HG02571 (cell line): ENCODE measurements at regions not wholly inside any gene's neighbourhood (a gene's known extent, or its start where the extent isn't known, plus 50 kb on each side); places are given as distances from the start of the nearest gene placed in this dataset.
"Not testable (repeated sequence)": the region's sequence is repeated elsewhere in the genome, so short reads cannot be mapped to it uniquely, and the experiment has no call there.

Experiments
- ATAC-seq: cut with Tn5 transposase; IDR thresholded peaks from one replicate; pipeline ENCODE4 v1.9.1; 2021; ENCODE audit warnings: mild to moderate bottlenecking, moderate library complexity; ENCODE audit not compliant: unreplicated experiment

DNA sequence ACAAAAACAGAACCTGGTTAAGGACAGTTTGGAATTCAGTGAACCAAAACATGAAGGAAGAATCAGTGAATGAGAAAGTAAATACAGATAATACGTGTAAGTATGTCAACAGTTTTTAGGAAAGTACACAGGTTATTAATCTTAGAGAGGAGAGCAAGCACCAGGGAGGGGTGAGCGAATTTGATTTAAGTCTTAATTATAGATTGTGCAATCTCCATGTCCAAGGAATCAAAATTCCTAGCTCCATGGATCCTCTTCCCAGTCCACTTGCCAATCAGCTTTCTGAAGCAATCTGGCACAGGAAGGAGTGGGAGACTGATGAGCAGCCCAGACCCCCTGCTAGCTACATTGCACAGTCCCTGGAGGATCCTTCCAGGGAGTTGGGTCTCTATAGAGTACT, 346.4 kb downstream of the SETD4 start:
- no peak for ATAC-seq

DNA sequence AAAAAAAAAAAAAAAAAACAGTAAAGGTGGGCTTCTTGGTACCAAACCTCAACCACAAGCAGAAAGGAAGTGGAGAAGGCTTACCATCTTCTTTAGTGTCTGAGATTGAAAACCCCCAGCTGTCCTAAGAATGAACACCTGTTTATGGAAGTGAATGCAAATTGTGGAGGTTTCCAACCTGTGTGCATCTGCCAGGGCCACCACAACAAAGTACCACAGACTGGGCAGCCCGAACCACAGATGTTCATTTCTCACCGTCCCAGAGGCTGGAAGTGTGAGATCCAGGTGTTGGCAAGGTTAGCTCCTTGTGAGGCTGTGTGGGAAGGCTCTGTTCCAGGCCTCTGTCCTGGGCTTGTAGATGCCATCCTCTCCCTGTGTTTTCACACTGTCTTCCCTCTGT, 348.7 kb downstream of the SETD4 start:
- no peak for ATAC-seq

DNA sequence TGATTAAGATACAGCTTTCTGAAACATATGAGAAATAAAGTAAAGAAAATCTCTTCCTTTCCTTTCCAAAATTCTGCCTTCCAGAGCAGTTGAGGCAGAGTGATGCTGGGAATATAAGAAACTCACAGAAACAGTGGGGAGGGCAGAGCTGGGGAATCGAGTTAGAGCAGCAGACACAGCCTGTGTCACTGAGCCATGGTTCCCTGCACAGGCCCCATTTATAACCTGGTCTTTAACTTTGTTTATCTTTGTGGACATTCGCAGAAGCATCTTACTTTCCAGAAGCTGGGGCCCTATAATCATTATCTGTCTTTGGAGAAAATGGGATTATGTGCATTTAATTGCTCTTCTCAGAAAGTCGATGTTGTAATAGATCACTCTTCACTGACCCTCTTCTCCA, 349.1 kb downstream of the SETD4 start:
- ATAC-seq = no peak

DNA sequence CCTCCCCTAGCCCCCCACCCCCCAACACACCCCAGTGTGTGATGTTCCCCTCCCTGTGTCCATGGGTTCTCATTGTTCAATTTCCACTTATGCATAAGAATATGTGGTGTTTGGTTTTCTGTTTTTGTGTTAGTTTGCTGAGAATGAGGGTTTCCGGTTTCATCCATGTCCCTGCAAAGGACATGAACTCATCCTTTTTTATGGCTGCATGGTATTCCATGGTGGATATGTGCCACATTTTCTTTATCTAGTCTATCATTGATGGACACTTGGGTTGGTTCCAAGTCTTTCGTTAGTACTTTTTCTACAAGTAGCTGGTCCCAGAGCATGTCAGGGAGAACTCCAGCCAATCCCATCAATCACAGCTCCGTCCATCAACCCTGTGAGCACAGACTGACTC, 350.3 kb downstream of the SETD4 start:
- ATAC-seq = not testable (repeated sequence)

DNA sequence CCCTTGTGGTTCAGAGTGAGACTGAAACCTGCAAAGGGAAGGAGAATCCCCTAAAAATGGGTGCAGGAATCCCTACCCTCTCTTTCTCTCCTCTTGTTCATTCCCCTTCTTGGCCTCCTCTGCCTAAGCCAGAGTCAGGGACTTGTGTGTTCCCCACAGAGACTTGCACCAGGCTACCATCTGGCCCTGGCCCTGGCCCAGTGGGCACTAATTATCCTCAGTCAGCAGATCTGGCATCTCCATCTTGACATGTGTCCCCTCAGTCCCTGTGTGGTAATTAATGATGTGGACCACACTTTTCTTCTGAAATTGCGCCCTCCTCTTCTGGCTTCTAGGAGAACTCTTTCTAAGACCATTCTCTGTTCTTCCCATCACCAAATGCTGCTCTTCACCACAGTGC, 354.4 kb downstream of the SETD4 start:
- ATAC-seq = no peak

DNA sequence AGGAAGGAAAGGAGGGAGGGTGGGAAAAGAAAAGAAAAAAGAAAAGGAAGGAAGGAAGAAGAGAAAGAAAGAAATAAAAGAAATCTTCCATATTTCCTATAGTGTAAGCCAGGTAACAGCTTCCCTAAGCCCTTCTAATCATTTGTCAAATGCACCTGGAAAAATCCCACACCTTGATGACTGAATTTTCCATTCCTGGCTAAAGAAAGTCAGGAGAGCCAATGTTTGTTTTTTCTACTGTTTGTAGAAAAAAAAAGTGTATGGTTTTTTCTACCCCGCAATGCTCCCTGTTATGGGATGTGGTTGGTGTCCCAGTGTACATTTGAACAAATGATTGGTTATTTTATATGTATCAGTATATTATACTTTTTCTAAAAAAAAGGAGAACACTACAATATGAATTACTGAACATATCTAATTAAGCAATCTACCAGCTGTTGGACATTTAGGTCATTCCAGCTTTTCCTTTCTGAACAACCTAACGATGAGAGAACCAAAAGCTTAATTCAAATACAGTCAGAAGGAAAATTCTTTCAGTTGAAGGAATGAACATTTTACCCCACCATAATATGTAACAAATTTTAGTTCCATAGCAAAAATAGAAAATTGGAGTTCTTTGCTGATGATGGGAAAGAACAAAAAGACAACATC, 355.0 kb downstream of the SETD4 start:
- ATAC-seq = no peak

DNA sequence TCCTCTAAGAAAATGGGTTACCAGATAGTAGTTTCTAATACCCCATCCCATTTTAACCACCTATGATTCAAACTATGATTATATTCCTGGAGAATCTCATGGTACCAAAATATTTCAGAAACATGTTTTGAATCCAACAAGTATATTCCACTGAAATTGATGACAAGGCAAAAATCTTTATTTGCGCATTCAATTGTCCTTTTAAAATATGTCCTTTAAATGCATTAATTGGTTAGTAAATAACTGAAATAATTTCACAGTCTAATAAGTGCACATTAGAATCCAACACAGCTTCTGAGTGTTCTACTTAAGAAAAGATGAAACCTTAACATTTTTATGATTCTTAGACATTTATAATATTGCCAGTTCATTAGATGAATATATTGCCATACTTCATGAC, 356.6 kb downstream of the SETD4 start:
- ATAC-seq = no peak

DNA sequence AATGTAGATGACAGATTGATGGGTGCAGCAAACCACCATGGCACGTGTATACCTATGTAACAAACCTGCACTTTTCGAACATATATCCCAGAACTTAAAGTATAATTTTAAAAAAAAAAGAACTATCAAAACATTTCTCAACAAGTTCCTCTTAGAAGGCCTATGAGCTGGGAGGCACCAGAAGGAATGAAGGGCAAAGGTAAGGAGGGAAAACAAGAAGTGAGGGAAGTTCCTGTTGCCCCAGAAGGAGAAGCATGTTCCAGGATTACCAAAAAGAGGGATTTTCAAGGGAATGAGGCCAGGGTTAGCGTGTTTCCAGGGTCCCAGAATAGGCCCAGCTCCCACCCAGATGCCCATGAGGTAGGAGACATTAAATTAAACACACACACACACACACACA, 361.0 kb downstream of the SETD4 start:
- no peak for ATAC-seq

DNA sequence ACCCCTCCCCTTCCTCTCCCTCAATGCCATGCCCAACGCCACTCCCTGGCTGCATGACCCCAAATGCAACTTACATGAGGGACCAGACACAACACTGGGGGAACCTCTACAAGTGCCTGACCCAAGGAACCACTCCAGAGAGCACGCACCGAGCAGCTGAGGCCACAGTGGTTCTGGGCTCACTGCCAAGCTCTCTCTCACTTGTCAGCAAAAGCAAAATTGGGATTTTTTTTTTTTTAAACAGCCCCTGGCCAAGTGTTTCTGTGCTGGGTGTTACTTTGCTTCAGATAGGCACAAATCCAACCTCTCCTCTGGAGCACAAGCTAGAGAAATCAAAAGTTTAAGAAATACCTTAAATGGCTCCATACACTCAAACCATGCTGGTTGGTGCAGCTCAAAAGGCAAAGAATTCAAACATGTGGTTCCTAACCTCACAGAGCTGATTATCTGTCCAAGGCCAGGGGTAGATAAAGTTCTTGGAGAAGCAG, 363.0 kb downstream of the SETD4 start:
- no peak for ATAC-seq

DNA sequence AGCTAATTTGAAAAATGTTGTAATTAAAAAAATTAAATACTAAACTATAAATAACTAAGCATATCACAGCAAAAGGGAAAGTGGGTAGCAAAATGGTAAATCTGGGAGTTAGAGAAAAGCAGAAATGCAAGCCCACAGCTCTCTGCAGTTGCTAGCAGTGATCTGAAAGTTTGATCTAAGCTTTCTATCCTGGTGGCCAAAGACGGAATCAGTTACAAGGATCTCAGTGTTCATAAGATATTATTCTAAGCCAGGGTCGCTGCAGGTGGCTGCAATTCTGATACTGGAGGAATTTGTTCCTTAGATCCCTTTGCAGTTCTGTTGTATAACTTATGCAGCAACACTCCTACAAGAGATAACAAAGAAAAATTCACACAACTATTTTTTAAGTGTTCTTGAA, 363.7 kb downstream of the SETD4 start:
- ATAC-seq = no peak

DNA sequence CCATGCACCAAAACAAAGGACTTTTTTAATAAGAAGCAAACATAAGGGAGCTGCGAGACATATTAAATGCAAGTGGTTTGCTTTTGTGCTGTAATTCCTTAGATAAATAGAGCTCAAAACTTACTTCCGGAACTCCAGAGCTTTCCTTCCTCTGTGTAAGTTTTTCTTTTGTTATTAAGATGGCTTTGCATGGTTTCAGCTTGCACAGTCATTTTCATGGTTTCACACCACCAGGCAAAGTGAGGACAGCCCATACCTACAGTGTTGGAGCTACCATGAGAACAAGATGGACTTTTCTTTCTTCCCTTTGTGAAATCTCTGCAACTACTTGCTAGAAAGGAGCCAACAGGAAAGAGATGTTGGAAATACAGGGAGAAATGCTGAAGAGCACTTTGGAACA, 368.0 kb downstream of the SETD4 start:
- ATAC-seq = no peak

DNA sequence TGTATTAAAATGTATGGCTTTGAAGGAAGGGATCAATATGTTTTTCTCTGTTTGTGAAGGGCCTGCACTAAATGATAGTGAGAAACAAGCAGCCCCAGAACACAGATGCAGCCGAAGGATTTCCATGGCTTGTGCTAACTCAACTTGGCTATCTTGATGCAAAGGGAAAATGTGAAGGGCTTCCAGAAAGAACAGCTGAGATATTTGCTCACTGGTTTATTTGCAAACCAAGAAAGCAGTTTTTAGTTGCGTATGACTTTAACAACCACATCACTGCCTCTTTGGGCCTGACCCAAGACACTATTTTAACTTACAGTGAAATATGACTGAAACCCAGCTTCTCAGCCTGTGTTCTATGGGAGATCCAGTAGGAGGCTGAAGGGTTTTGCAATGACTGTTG, 369.9 kb downstream of the SETD4 start:
- no peak for ATAC-seq

DNA sequence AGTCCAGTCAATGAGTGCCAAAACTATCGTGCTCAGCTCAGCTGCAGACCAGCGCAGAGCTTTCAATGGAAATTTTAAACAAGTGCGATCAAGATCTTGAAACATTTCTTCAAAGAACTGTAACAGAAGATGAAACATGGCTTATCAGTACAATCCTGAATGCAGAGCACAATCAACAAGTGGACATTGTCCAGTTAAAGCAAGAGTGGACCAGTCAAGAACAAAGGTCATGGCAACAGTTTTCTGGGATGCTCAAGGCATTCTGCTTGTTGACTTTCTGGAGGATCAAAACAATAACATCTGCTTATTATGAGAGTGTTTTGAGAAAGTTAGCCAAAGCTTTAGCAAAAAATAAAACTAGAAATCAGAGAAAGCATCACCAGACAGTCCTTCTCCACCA, 374.2 kb downstream of the SETD4 start:
- ATAC-seq = no peak

DNA sequence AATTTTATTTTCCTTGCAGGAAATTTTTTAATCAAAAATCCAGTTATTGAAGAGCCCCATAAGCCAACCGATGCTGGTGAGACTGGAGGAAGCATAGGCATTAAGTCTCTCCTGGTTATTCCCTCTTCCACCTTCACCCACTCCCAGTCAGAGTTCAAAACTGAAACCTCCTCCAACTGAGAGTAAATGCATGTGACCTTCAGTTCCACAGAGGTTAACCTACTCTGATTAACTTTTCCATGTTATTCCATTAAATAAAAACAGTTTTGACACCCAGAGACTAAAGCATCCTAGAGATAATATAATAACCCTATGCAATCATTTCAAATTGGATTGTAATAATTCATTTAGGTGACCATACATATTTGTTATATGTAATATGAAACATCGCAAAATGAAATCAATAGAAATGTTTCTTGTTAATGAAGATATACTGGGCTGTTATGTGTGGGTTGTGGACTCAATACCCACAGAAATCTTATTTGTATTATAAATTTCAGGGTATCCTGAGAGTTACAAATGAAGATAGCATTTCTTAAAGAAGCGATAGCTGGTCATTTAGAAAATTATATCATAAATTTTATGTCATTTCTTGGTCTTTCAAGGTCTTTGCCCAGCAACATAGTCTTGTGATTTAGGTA, 376.5 kb downstream of the SETD4 start:
- ATAC-seq = no peak

DNA sequence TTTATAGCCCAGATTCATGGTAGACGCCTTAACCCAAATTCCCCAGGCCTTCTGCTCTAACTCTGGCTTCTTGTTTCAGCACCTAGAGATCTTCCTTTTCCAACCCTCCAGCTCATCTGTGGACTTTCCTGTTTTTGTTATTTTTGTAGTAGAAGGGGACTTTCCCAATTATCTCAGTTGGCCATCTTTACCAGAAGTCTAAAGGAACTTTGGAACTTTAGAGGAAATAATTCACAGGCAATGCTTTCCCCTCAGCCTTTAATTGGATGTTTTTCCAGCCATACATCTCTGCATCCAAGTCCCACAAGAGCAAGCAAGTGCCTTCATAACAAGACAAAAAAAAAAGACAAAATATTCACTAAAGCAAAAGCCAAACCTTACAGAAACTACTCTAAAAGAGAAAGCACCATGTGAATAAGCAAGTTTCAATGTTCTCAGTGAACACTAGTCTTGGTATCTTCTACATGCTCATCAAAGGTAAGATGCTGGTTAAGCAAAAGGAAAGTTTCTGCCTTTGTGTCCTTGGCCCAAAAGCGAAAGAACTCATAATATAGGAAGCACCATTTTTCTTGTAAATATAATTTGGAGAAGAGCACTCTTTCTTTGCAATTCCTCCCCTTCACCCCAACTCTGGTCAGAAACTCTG, 377.3 kb downstream of the SETD4 start:
- no peak for ATAC-seq

DNA sequence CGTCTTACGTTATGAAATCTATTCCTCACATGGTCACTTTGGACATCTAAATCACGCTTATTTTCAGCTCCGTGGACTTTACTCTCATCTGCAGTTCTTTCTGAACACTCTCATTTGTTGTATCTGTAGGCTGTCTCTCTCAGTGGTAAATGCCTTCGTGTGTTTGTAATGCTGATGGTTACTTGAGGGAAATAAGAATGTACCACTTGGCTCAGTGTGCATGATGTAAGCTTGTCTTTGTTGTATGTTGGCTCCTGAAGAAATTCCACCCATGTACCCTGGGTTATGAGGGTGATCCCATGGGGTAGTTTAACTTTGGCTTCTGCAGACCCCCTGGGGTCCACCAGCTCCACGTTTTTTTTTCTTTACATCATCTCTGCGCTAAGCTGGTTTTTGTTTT, 378.4 kb downstream of the SETD4 start:
- no peak for ATAC-seq

DNA sequence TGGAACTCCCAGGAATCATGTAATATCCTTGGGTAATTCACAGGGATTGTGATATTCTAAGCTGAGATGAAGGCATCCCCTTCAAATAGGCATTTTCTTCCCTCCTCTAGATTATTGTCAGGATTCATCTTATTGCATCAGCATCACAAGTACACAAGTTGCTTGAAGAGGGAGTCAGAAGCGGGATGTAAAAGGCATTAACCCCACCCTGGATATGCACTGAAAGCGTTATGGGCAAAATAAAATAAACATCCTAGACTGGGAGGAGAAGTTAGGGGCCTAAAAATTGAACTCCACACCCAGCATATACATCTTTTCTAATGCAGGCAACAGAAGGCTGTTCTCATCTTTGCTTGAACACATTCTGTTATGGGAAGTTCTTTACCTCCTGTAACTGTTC, 381.2 kb downstream of the SETD4 start:
- ATAC-seq = no peak

DNA sequence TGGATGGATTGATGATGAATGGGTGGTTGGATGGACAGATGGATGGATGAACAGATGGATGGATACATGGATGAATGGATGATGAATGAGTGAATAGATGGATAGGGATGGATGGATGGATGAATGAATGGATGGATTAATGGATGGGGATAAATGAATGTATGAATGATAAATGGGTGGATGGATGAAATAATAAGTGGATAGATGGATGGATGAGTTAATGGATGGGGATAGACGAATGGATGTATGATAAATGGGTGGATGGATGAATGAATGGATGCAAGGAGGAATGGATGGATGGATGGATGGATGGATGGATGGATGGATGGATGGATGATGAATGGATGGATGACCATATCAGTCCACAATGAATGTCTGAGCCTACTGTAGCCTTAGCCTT, 381.9 kb downstream of the SETD4 start:
- ATAC-seq = no peak

DNA sequence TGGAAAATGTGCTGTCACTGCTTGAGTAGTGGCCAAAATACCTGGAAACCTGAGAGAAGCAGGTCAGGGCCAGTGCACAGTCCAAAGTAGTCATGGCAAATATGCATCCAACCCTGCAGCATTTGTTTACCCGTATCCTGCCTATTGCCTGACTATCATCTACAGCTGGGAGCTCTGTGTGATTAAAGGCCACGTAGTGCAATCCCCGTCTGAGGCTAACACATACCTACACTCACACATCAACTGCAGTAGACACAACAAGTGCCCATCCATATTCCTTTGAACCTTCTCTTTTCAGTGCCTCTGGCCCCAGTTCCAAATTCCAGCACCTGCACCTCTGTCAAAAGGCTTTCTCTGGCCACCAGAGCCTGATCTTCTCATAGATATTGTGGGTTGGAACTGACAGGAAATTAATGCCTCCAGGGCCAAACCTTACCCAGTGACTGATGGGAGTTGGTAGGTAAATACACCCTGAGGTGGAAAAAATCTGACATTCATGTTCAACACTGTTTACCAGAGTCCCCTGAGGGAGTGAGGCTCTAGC, 383.0 kb downstream of the SETD4 start:
- no peak for ATAC-seq

DNA sequence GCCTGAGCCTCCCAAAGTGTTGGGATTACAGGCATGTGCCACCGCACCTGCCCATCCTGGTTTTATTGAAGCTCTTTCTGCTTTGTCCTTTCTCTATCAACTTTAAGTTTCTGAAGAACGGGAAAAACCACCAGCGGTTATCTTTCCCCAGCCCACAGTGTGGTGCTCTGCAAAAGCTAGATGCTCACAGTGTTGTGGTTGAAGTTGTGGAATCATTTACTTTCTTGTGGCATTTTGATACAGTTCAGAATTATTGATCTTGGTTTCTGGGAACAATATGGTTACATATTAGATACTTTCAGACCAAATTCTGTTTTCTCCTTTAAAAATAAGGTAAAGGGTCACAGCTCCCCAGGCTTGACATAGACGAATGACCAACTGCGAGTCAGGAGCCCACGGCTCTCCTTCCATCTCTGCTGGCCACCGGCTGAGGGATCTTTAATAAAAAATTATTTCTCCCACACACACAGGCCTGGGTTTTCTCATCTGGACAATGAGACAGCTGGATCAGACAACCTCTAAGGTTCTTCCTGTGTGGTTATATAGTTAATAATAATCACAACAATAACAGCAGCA, 385.3 kb downstream of the SETD4 start:
- no peak for ATAC-seq

DNA sequence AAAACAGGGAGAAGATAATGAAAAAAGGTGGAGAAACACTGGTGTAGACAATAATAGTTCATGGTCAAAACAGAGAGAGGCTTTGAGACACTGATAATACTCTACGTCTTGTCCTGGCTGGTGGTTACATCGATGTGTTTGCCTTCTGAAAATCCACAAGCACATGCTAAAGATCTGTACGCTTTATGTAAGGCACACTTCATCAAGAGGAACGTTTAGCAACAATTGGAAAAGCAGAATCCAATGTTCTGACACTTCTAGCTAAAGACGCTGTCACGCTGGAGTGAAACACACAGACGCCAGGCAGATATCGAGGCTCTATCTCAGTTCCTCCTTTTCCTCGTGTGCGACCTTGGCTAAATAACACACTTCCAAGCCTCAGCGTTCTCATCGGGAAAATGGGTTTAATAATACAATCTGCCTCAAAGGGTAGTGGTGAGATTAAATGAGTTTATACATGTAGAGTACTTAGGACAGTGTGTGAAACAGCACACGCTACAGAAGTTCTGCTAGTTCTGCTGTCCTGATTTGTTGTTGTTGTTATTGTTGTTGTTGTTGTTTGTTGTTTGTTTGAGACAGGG, 386.1 kb downstream of the SETD4 start:
- ATAC-seq = no peak
